ENCODE measurements at regions not wholly inside any gene's neighbourhood (a gene's known extent, or its start where the extent isn't known, plus 50 kb on each side); places are given as distances from the start of the nearest gene placed in this dataset.

- no peak for TF ChIP-seq CTCF (IDR thresholded peaks at IDR 0.05)
- TF ChIP-seq EZH2phosphoT487 (IDR thresholded peaks at IDR 0.05), result no peak
Observed at GRCh38 chr2:41902897-41903296, 144.9 kb upstream of the PKDCC start.

Measured in neural progenitor cell (in vitro differentiated cells).